HFF-Myc (cell line): ENCODE measurements at regions not wholly inside any gene's neighbourhood (a gene's known extent, or its start where the extent isn't known, plus 50 kb on each side); places are given as distances from the start of the nearest gene placed in this dataset.

Experiments
- DNase-seq: peaks from one replicate; pipeline ENCODE4 v3.0.0-alpha.2; 2011; ENCODE audit warnings: low read depth; ENCODE audit errors: extremely low read depth
- H3K4me3 ChIP-seq: replicated peaks from 2 replicates; pipeline ENCODE4 v1.5.1; 2011; ENCODE audit warnings: low read depth, mild to moderate bottlenecking, control low read depth, low read length
- TF ChIP-seq, protein P1 (sequence below): IDR thresholded peaks from 2 replicates; pipeline ENCODE4 v1.5.1; 2012; ENCODE audit warnings: mild to moderate bottlenecking, low read depth, low read length, control low read depth; ENCODE audit errors: missing control alignments

DNA sequence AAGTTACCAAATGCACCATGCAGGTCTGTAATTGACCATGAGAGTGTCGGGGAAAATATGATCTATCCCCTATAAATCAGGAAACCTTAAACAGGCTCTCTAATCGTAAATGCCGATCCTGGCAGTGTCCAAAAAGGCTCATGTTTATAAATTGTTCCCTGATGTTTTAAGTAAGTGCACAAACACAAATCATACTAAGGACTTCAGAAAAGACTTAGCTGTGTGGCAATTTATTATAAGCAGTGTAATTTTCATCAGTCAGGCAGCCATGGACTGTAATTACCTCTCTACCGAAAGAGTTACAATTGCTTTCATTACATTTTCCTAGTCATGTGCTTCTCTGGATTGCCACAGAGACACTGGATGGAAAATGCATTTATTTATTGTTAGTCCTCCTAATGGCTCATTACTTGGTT is 73.4 kb upstream of the COX10 start:
- TF ChIP-seq, protein P1, sequence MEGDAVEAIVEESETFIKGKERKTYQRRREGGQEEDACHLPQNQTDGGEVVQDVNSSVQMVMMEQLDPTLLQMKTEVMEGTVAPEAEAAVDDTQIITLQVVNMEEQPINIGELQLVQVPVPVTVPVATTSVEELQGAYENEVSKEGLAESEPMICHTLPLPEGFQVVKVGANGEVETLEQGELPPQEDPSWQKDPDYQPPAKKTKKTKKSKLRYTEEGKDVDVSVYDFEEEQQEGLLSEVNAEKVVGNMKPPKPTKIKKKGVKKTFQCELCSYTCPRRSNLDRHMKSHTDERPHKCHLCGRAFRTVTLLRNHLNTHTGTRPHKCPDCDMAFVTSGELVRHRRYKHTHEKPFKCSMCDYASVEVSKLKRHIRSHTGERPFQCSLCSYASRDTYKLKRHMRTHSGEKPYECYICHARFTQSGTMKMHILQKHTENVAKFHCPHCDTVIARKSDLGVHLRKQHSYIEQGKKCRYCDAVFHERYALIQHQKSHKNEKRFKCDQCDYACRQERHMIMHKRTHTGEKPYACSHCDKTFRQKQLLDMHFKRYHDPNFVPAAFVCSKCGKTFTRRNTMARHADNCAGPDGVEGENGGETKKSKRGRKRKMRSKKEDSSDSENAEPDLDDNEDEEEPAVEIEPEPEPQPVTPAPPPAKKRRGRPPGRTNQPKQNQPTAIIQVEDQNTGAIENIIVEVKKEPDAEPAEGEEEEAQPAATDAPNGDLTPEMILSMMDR: no peak
- peak overlapping the region; percentile 19; the same call in 1 of the 2 replicates for H3K4me3 ChIP-seq
- no peak for DNase-seq

DNA sequence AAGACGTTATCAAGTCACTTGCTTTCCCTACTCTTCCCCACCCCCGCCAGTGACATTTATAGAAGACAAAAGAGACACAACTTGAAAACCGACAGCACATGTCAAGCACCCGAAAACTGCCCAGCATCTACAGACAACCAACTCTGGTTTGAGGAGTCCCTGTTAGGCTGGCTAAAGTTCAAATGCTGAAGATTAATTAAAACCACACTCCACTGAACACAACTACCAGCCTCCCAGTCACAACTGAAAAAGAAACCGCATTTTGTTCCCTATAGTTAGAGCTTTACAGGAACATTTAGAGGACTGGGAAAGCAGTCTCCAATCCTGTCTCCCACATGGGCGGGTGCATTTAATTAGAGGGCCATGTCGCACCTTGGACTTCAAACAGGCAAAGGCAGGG is 73.0 kb upstream of the COX10 start:
- TF ChIP-seq, protein P1: no peak
- no peak for DNase-seq
- H3K4me3 ChIP-seq: peak overlapping the region; percentile 19; the same call in 1 of the 2 replicates

DNA sequence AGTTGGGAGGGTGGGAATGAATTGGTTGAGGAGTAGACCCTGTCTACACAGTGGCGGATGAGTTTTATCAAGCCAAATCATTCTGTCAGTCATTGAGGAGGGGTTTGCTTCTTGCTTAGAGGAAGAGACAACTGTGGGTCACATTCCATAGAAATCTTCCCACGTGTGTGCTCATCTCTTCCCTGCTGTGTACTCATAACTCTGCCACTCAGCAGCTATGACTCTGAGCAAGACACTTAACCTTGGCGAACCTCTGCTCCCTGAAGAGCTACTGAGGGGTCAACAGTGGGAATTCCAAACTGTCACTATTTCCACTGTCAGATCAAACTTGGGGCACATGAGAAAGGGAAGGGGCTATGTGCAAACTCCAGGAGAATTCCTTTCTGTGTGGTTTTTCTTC is 72.6 kb upstream of the COX10 start:
- H3K4me3 ChIP-seq: peak overlapping the region; percentile 19; the same call in 1 of the 2 replicates
- no peak for DNase-seq
- TF ChIP-seq, protein P1: no peak

DNA sequence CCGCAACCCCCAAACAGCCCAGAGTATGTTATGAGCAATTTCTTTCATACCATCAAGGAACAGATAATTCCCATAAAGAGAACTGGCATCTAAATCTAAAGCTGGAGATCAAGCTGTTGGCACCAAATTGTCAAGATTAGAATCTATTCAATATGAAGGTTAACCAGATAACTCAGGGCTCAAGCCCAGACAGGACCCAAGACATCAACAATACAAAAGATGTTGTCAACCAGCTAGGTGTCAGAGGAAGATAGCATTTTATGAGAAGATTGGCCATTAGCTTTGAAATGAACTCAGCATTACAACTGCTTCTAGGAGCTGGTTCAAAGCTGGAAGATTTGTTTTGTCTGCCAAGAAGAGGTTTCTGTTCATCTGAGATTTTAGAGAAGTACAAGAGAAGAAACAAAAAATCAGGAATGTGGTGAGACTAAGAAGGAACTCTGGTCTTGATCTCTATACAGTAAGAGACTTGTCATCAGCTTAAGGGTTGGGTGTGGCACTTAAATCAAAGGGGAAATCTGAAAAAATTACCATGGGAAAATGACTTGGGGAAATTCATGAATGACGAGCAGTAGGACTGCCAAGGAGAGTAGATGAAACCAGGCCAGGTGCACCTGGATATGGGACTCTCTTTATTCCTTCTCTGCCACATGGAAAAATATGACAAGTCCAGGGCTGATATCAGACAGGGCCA is 64.2 kb upstream of the COX10 start:
- no peak overlapping the region for H3K4me3 ChIP-seq
- DNase-seq: no peak
- TF ChIP-seq, protein P1: no peak

DNA sequence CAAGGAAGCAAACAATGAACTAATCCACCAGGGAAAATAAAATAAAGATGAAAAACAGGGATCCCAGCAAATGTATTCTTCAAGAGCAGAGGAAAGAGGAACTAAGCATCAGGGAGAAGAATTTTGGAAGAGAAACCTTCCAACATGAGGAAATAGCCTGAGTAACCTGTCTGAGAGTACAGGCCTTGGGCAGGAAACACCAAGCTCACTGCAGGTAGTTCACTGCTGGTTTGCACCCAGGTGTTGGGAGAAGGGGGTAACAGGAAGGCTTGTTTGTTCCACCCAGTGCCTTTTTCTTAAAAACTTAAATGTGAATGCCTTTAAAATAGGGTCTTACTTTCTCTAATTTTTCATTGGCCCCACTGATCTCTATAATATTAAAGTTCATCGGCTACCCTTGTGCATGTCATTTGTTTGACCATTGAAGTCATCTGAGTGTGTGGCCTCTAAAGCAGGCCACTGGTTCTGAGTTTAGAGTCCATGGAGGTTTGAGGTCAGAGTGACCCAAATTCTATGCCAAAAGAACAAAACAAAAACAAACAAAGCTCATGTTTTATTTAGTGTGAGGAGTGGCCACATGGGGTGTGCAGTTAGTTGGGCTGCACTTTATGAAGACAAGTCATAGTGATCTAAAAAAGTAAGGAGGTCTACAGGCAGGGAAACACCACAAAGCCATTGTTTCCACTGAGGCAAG is 62.9 kb upstream of the COX10 start:
- H3K4me3 ChIP-seq: no peak overlapping the region
- DNase-seq: no peak
- TF ChIP-seq, protein P1: no peak

DNA sequence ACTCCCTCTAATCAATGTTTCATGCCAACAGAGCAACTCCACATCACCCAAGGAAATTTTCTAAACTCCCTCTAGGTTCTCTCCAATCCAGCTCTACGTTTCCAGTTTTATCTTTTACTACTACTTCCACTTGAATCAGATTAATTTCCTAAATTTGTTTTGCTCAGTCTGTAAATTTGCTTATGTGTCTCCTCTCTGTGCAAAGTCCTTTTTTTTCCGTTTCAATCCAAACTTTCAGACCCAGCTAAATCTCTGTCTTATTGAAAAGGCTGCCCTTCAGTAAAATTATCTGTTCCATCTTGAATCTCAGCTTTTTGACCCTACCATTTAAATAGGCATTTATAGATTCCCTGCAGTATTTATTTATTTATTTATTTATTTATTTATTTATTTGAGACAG is 61.4 kb upstream of the COX10 start:
- no peak overlapping the region for H3K4me3 ChIP-seq
- no peak for DNase-seq
- TF ChIP-seq, protein P1: no peak
